Heart left ventricle (tissue), 16 donors: ENCODE measurements at regions not wholly inside any gene's neighbourhood (a gene's known extent, or its start where the extent isn't known, plus 50 kb on each side); places are given as distances from the start of the nearest gene placed in this dataset.

ENCODE experiments used
- ATAC-seq, 4 donors: fragments of 200-7000 bp; cut with Tn5 transposase; one replicate each; pipeline ENCODE4 v1.9.1; 2020 to 2022; ENCODE audit warnings: moderate library complexity in 4 of 4, mild to moderate bottlenecking in 3 of 4, moderate number of reproducible peaks in 1 of 4
- DNase-seq, 5 donors: peaks; one replicate each; pipeline ENCODE4 v3.0.0-alpha.2; 2020
- H3K27ac ChIP-seq, 12 donors: fragments of 200-600 bp; sonication (generic) in 4 of 12; one replicate each; pipeline versions ENCODE4 v1.5.0 to v1.8.0; 2016 to 2022; ENCODE audit warnings: mild to moderate bottlenecking in 2 of 12
- H3K27me3 ChIP-seq, 9 donors: fragments of 200-600 bp; sonication (generic) in 2 of 9; one replicate each; pipeline versions ENCODE4 v1.5.1 to v1.8.0; 2016 to 2022; ENCODE audit warnings: mild to moderate bottlenecking in 3 of 9
- H3K36me3 ChIP-seq, 9 donors: fragments of 200-600 bp; sonication (generic) in 2 of 9; one replicate each; pipeline versions ENCODE4 v1.5.0 to v1.8.0; 2018 to 2022; ENCODE audit warnings: mild to moderate bottlenecking in 2 of 9
- H3K4me1 ChIP-seq, 12 donors: fragments of 200-600 bp; sonication (generic) in 4 of 12; one replicate each; pipeline versions ENCODE4 v1.5.0 to v1.8.0; 2016 to 2022; ENCODE audit warnings: mild to moderate bottlenecking in 3 of 12
- H3K4me3 ChIP-seq, 12 donors: fragments of 200-600 bp; sonication (generic) in 4 of 12; one replicate each; pipeline versions ENCODE4 v1.5.0 to v1.8.0; 2017 to 2022; ENCODE audit warnings: mild to moderate bottlenecking in 9 of 12, moderate library complexity in 4 of 12
- H3K9me3 ChIP-seq, 12 donors: fragments of 200-600 bp; sonication (generic) in 4 of 12; one replicate each; pipeline versions ENCODE4 v1.5.0 to v1.8.0; 2016 to 2022; ENCODE audit warnings: mild to moderate bottlenecking in 1 of 12
- POLR2A ChIP-seq, 2 donors: fragments of 450-650 bp; IDR thresholded peaks; one replicate each; pipeline ENCODE4 v1.6.1; 2017; ENCODE audit warnings: antibody characterized with exemption in 2 of 2, mild to moderate bottlenecking in 2 of 2, moderate library complexity in 2 of 2
- WGBS, 4 donors: extraction: QIAGEN DNeasy Blood & Tissue Kit in 2 of 4; methylation state at CpG; one replicate each; pipeline versions ENCODE4 v1.1.5 to v1.1.7; 2013 to 2018; 5-methylcytosine and 5-hydroxymethylcytosine counted together
- intact Hi-C, 10 donors: fragments of 100-400 bp; cut with DNase I; formaldehyde crosslinking; loops; one replicate each; pipeline versions ENCODE4 v1.11.1 to v1.14.2; 2022
- TF ChIP-seq, protein P1 (sequence below), 12 donors: fragments of 200-600 bp; sonication (generic) in 4 of 12; IDR thresholded peaks; one replicate each; pipeline versions ENCODE4 v1.5.0 to v1.8.0; 2018 to 2022; ENCODE audit warnings: antibody characterized with exemption in 12 of 12, mild to moderate bottlenecking in 5 of 12
- donor health status: ischemic (EF 13 %, LVEDD 7.1; RV severe dilation, severe dysfunction).
- donor health status: healthy with polysubstance abuse.
- donor health status: DM: no; HTN: yes; CAD: no.
- donor health status: DM: no; HTN: no; CAD: no.
- donor health status: ischemic (EF 25% LVEDD 6.9; RV normal size, moderate dysfunction).
- donor health status: ischemic (EF 25% LVEDD 5.7; RV mildly dilated, moderate dysfunction).
- donor health status: healthy.
- donor health status: DM: yes; HTN: yes; CAD: no.
- donor health status: ischemic (EF 35%, LVEDD 5.7; RV mildly dilated, moderate dysfunction).
- donor health status: nonischemic (EF 11% LVEDD 7.7; RV severe dilation, severe dysfunction).
- donor health status: DM: yes; HTN: yes; CAD: no.
- donor health status: PGD.
- donor health status: ischemic (EF 29% LVEDD 5.4; RV normal size, mild dysfunction).
- donor health status: nonischemic (EF 23%, LVEDD 6.1; RV moderate dilation, normal function).

GRCh38 chr2:215684448-215685237, 248.8 kb upstream of the FN1 start:
- no peaks in the 10 kb centered on the region for H3K27me3 ChIP-seq
- no peak overlapping the region for H3K4me3 ChIP-seq
- no peak for TF ChIP-seq POLR2A (IDR thresholded peaks at IDR 0.05)
- TF ChIP-seq, protein P1, sequence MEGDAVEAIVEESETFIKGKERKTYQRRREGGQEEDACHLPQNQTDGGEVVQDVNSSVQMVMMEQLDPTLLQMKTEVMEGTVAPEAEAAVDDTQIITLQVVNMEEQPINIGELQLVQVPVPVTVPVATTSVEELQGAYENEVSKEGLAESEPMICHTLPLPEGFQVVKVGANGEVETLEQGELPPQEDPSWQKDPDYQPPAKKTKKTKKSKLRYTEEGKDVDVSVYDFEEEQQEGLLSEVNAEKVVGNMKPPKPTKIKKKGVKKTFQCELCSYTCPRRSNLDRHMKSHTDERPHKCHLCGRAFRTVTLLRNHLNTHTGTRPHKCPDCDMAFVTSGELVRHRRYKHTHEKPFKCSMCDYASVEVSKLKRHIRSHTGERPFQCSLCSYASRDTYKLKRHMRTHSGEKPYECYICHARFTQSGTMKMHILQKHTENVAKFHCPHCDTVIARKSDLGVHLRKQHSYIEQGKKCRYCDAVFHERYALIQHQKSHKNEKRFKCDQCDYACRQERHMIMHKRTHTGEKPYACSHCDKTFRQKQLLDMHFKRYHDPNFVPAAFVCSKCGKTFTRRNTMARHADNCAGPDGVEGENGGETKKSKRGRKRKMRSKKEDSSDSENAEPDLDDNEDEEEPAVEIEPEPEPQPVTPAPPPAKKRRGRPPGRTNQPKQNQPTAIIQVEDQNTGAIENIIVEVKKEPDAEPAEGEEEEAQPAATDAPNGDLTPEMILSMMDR (IDR thresholded peaks at IDR 0.05), result no peak
- H3K9me3 ChIP-seq, result no peaks in the 10 kb centered on the region
- no peak overlapping the region for H3K27ac ChIP-seq
- no peak for ATAC-seq
- peaks cover 0 to 31% (median 0%) of the 10 kb centered on the region in 12 donors for H3K4me1 ChIP-seq
- intact Hi-C loops, result no loop called here
- H3K36me3 ChIP-seq, result no peaks in the 10 kb centered on the region
- 54 to 77% (median 59%) methylated on average over 4 of the region's 4 CpGs for WGBS, 4 donors
- DNase-seq, result no peak

DNA sequence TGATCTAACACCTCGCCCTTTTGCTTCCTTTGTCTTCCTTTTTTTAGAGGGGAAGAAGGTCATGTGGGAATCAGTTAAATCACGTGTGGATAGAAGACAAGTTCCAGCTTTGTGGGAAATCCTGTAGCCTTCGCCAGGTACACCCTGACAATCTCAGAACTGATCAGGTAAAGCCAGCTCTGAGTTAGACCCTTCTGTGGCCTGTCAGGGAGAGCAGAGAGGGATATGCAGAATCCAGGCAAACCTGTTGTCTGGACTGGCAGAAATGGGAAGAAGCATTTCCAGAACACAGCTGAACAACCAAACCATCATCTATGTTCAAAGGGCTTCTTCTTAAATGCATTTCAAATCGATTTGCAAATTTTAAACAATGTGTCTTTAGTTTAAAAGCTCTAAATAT, 247.4 kb upstream of the FN1 start:
- Histone ChIP-seq H3K27me3 (no peaks in the 10 kb centered on the region), H3K4me3 (no peak overlapping the region), H3K9me3 (no peaks in the 10 kb centered on the region), H3K27ac (no peak overlapping the region), H3K36me3 (no peaks in the 10 kb centered on the region), H3K4me1 (peaks cover 0 to 31% (median 0%) of the 10 kb centered on the region in 12 donors)
- intact Hi-C loops, result no loop called here
- 82 to 85% (median 84%) methylated on average over 4 of the region's 4 CpGs for WGBS, 4 donors
- ATAC-seq (no peak), DNase-seq (no peak)
- TF ChIP-seq POLR2A (IDR thresholded peaks at IDR 0.05), result no peak
- TF ChIP-seq, protein P1 (IDR thresholded peaks at IDR 0.05), result no peak

GRCh38 chr2:215681799-215682596, 246.1 kb upstream of the FN1 start:
- intact Hi-C loops, result no loop called here
- Histone ChIP-seq H3K27me3 (no peaks in the 10 kb centered on the region), H3K4me1 (peaks cover 0 to 31% (median 0%) of the 10 kb centered on the region in 12 donors), H3K4me3 (no peak overlapping the region), H3K36me3 (no peaks in the 10 kb centered on the region), H3K9me3 (no peaks in the 10 kb centered on the region), H3K27ac (no peak overlapping the region)
- WGBS, 4 donors, result 83 to 90% (median 86%) methylated on average over 4 of the region's 4 CpGs
- DNase-seq, result no peak
- no peak for TF ChIP-seq POLR2A (IDR thresholded peaks at IDR 0.05)
- TF ChIP-seq, protein P1 (IDR thresholded peaks at IDR 0.05), result no peak
- ATAC-seq, result no peak
